ENCODE measurements at regions not wholly inside any gene's neighbourhood (a gene's known extent, or its start where the extent isn't known, plus 50 kb on each side); places are given as distances from the start of the nearest gene placed in this dataset.

GRCh38 chr13:80441968-80442367 lies 101.0 kb upstream of the SPRY2 start:
- no peak for TF ChIP-seq EP300 (IDR thresholded peaks at IDR 0.05)
- TF ChIP-seq POLR2AphosphoS5 (IDR thresholded peaks at IDR 0.05) = no peak
- TF ChIP-seq CTCF (IDR thresholded peaks at IDR 0.05) = no peak

All from upper lobe of left lung (tissue), 4 donors.